Heart left ventricle (tissue), 16 donors: ENCODE measurements at regions not wholly inside any gene's neighbourhood (a gene's known extent, or its start where the extent isn't known, plus 50 kb on each side); places are given as distances from the start of the nearest gene placed in this dataset.

Experiments used
- ATAC-seq, 4 donors: fragments of 200-7000 bp; cut with Tn5 transposase; one replicate each; pipeline ENCODE4 v1.9.1; 2020 to 2022; ENCODE audit warnings: moderate library complexity in 4 of 4, mild to moderate bottlenecking in 3 of 4, moderate number of reproducible peaks in 1 of 4
- DNase-seq, 5 donors: peaks; one replicate each; pipeline ENCODE4 v3.0.0-alpha.2; 2020
- H3K27ac ChIP-seq, 12 donors: fragments of 200-600 bp; sonication (generic) in 4 of 12; one replicate each; pipeline versions ENCODE4 v1.5.0 to v1.8.0; 2016 to 2022; ENCODE audit warnings: mild to moderate bottlenecking in 2 of 12
- H3K27me3 ChIP-seq, 9 donors: fragments of 200-600 bp; sonication (generic) in 2 of 9; one replicate each; pipeline versions ENCODE4 v1.5.1 to v1.8.0; 2016 to 2022; ENCODE audit warnings: mild to moderate bottlenecking in 3 of 9
- H3K36me3 ChIP-seq, 9 donors: fragments of 200-600 bp; sonication (generic) in 2 of 9; one replicate each; pipeline versions ENCODE4 v1.5.0 to v1.8.0; 2018 to 2022; ENCODE audit warnings: mild to moderate bottlenecking in 2 of 9
- H3K4me1 ChIP-seq, 12 donors: fragments of 200-600 bp; sonication (generic) in 4 of 12; one replicate each; pipeline versions ENCODE4 v1.5.0 to v1.8.0; 2016 to 2022; ENCODE audit warnings: mild to moderate bottlenecking in 3 of 12
- H3K4me3 ChIP-seq, 12 donors: fragments of 200-600 bp; sonication (generic) in 4 of 12; one replicate each; pipeline versions ENCODE4 v1.5.0 to v1.8.0; 2017 to 2022; ENCODE audit warnings: mild to moderate bottlenecking in 9 of 12, moderate library complexity in 4 of 12
- H3K9me3 ChIP-seq, 12 donors: fragments of 200-600 bp; sonication (generic) in 4 of 12; one replicate each; pipeline versions ENCODE4 v1.5.0 to v1.8.0; 2016 to 2022; ENCODE audit warnings: mild to moderate bottlenecking in 1 of 12
- CTCF ChIP-seq, 12 donors: fragments of 200-600 bp; sonication (generic) in 4 of 12; IDR thresholded peaks; one replicate each; pipeline versions ENCODE4 v1.5.0 to v1.8.0; 2018 to 2022; ENCODE audit warnings: antibody characterized with exemption in 12 of 12, mild to moderate bottlenecking in 5 of 12
- POLR2A ChIP-seq, 2 donors: fragments of 450-650 bp; IDR thresholded peaks; one replicate each; pipeline ENCODE4 v1.6.1; 2017; ENCODE audit warnings: antibody characterized with exemption in 2 of 2, mild to moderate bottlenecking in 2 of 2, moderate library complexity in 2 of 2
- WGBS, 4 donors: extraction: QIAGEN DNeasy Blood & Tissue Kit in 2 of 4; methylation state at CpG; one replicate each; pipeline versions ENCODE4 v1.1.5 to v1.1.7; 2013 to 2018; 5-methylcytosine and 5-hydroxymethylcytosine counted together
- intact Hi-C, 10 donors: fragments of 100-400 bp; cut with DNase I; formaldehyde crosslinking; loops; one replicate each; pipeline versions ENCODE4 v1.11.1 to v1.14.2; 2022
- donor health status: ischemic (EF 13 %, LVEDD 7.1; RV severe dilation, severe dysfunction).
- donor health status: healthy with polysubstance abuse.
- donor health status: DM: no; HTN: yes; CAD: no.
- donor health status: DM: no; HTN: no; CAD: no.
- donor health status: ischemic (EF 25% LVEDD 6.9; RV normal size, moderate dysfunction).
- donor health status: ischemic (EF 25% LVEDD 5.7; RV mildly dilated, moderate dysfunction).
- donor health status: healthy.
- donor health status: DM: yes; HTN: yes; CAD: no.
- donor health status: ischemic (EF 35%, LVEDD 5.7; RV mildly dilated, moderate dysfunction).
- donor health status: nonischemic (EF 11% LVEDD 7.7; RV severe dilation, severe dysfunction).
- donor health status: DM: yes; HTN: yes; CAD: no.
- donor health status: PGD.
- donor health status: ischemic (EF 29% LVEDD 5.4; RV normal size, mild dysfunction).
- donor health status: nonischemic (EF 23%, LVEDD 6.1; RV moderate dilation, normal function).

DNA sequence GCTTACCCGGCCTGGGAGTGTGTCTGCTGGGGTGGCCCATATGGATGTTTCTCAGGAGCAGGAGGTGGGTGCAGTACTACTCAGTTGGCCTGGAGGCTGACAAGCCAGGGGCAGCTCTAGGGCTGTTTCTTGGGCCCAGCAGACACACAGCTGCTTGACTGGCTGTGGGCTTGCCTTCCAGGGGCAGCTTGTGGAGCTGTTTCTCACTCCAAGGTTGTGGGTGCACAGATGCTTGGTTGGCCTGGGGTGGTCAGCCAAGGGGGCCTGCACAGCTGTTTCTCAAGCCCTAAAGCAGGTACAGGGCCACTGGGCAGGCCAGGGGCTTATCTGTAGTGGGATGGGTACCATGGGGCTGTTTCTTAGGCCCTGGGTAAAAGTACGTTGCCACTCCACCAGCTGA is 1078.1 kb upstream of the ADGRL2 start:
- ATAC-seq, result no peak
- no peak for DNase-seq
- WGBS, 4 donors, result 77 to 89% (median 83%) methylated on average over 2 of the region's 2 CpGs
- no peaks in the 10 kb centered on the region for H3K27me3 ChIP-seq
- intact Hi-C loops, result no loop called here
- H3K36me3 ChIP-seq, result no peaks in the 10 kb centered on the region
- no peaks in the 10 kb centered on the region for H3K4me1 ChIP-seq
- TF ChIP-seq CTCF (IDR thresholded peaks at IDR 0.05) (no peak), POLR2A (IDR thresholded peaks at IDR 0.05) (no peak)
- no peaks in the 10 kb centered on the region for H3K9me3 ChIP-seq
- no peak overlapping the region for H3K27ac ChIP-seq
- no peak overlapping the region for H3K4me3 ChIP-seq

DNA sequence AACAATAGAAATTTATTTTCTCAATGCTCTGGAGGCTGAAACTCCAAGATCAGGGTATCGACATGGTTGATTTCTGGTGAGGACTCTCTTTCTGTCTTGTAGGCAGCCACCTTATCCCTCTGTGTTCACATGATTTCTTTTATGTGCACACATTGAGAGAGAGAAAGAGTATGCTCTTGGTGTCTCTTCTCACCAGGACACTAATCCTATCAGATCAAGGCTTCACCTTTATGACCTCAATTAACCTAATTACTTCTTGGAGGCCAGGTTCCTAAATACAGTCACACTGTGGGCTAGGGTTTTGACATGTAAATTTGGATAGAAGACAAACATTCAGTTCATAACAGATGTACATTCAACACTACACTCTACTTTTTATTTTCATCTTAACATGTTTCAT is 1094.2 kb upstream of the ADGRL2 start:
- intact Hi-C loops, result no loop called here
- TF ChIP-seq CTCF (IDR thresholded peaks at IDR 0.05), result no peak
- TF ChIP-seq POLR2A (IDR thresholded peaks at IDR 0.05), result no peak
- Histone ChIP-seq H3K4me3 (no peak overlapping the region), H3K9me3 (peaks cover 0 to 6% (median 0%) of the 10 kb centered on the region in 12 donors), H3K36me3 (no peaks in the 10 kb centered on the region), H3K27ac (no peak overlapping the region), H3K27me3 (no peaks in the 10 kb centered on the region), H3K4me1 (no peaks in the 10 kb centered on the region)
- ATAC-seq (no peak), DNase-seq (no peak)
- WGBS, 4 donors, result 82 to 93% (median 88%) methylated on average over 1 of the region's 1 CpG

- Histone ChIP-seq H3K9me3 (no peaks in the 10 kb centered on the region), H3K4me1 (no peaks in the 10 kb centered on the region), H3K27me3 (no peaks in the 10 kb centered on the region), H3K4me3 (no peak overlapping the region), H3K36me3 (no peaks in the 10 kb centered on the region), H3K27ac (no peak overlapping the region)
- no peak for DNase-seq
- ATAC-seq, result no peak
- intact Hi-C loops, result no loop called here
- TF ChIP-seq CTCF (IDR thresholded peaks at IDR 0.05) (no peak), POLR2A (IDR thresholded peaks at IDR 0.05) (no peak)
- WGBS, 4 donors, result 83 to 92% (median 90%) methylated on average over 5 of the region's 5 CpGs
Observed at GRCh38 chr1:80678438-80678837, 1122.3 kb upstream of the ADGRL2 start.

- no peaks in the 10 kb centered on the region for H3K9me3 ChIP-seq
- no peak overlapping the region for H3K4me3 ChIP-seq
- WGBS, 4 donors, result 57 to 69% (median 65%) methylated on average over 3 of the region's 3 CpGs
- no peak overlapping the region for H3K27ac ChIP-seq
- ATAC-seq, result no peak
- H3K36me3 ChIP-seq, result no peaks in the 10 kb centered on the region
- intact Hi-C loops, result no loop called here
- DNase-seq, result no peak
- no peaks in the 10 kb centered on the region for H3K4me1 ChIP-seq
- TF ChIP-seq CTCF (IDR thresholded peaks at IDR 0.05), result no peak
- no peak for TF ChIP-seq POLR2A (IDR thresholded peaks at IDR 0.05)
- H3K27me3 ChIP-seq, result no peaks in the 10 kb centered on the region
Observed at GRCh38 chr1:80675454-80675853, 1125.3 kb upstream of the ADGRL2 start.
